ENCODE measurements at regions not wholly inside any gene's neighbourhood (a gene's known extent, or its start where the extent isn't known, plus 50 kb on each side); places are given as distances from the start of the nearest gene placed in this dataset.

- DNase-seq (ENCODE audit: low read depth, low spot score): no peak
- Histone ChIP-seq H3K27me3 (ENCODE audit: control insufficient read depth in 2 of 2, insufficient read depth in 2 of 2, low read length in 2 of 2) (no peaks in the 10 kb centered on the region), H3K9me3 (replicated peaks; ENCODE audit: control insufficient read depth, insufficient read depth, low read length) (no peaks in the 10 kb centered on the region), H3K4me1 (ENCODE audit: control insufficient read depth, extremely low read depth, insufficient read depth, low read length) (no peaks in the 10 kb centered on the region), H3K4me2 (ENCODE audit: insufficient read depth, low read length) (no peak overlapping the region), H3K9ac (replicated peaks; ENCODE audit: extremely low read depth, insufficient read depth, low read length) (no peak overlapping the region), H3K79me2 (ENCODE audit: control insufficient read depth, insufficient read depth, low read length) (no peaks in the 10 kb centered on the region), H3K9me1 (replicated peaks; ENCODE audit: control insufficient read depth, extremely low read depth, insufficient read depth, low read length) (no peaks in the 10 kb centered on the region), H3K36me3 (ENCODE audit: control insufficient read depth in 2 of 2, extremely low read depth in 1 of 2, insufficient read depth in 2 of 2, low read length in 2 of 2) (no peaks in the 10 kb centered on the region), H4K20me1 (replicated peaks; ENCODE audit: control insufficient read depth, extremely low read depth, insufficient read depth, low read length) (no peaks in the 10 kb centered on the region), H2AFZ (ENCODE audit: low read depth, low read length) (no peak overlapping the region), H3K27ac (ENCODE audit: insufficient read depth, low read depth, low read length) (no peak overlapping the region), H3K4me3 (replicated peaks in 1 of 3; ENCODE audit: insufficient read depth in 1 of 3, low read depth in 1 of 3, low read length in 3 of 3) (no peak overlapping the region)
- BruUV-seq (replicated peaks): no TSS peak
- ChIA-PET POLR2A (no interaction called here), CTCF (no interaction called here)
- intact Hi-C loops (cut with micrococcal nuclease) (no loop called here), dilution Hi-C loops (cut with MboI; ENCODE audit: extremely low pct_ligation_motif_present, low sequenced_read_pairs) (no loop called here)
- no peak for TF ChIP-seq JUN (IDR thresholded peaks at IDR 0.05; ENCODE audit: borderline replicate concordance, insufficient read depth, insufficient read length, low read depth)
- TF ChIP-seq GATA2 (IDR thresholded peaks at IDR 0.05; ENCODE audit: insufficient read depth, insufficient read length, low read depth, low read length): no peak
- TF ChIP-seq MYC (IDR thresholded peaks at IDR 0.05; ENCODE audit: low read depth, low read length): no peak
- no peak for TF ChIP-seq FOS (IDR thresholded peaks at IDR 0.05; ENCODE audit: borderline replicate concordance, insufficient read depth, low read length)
- TF ChIP-seq, protein P1, sequence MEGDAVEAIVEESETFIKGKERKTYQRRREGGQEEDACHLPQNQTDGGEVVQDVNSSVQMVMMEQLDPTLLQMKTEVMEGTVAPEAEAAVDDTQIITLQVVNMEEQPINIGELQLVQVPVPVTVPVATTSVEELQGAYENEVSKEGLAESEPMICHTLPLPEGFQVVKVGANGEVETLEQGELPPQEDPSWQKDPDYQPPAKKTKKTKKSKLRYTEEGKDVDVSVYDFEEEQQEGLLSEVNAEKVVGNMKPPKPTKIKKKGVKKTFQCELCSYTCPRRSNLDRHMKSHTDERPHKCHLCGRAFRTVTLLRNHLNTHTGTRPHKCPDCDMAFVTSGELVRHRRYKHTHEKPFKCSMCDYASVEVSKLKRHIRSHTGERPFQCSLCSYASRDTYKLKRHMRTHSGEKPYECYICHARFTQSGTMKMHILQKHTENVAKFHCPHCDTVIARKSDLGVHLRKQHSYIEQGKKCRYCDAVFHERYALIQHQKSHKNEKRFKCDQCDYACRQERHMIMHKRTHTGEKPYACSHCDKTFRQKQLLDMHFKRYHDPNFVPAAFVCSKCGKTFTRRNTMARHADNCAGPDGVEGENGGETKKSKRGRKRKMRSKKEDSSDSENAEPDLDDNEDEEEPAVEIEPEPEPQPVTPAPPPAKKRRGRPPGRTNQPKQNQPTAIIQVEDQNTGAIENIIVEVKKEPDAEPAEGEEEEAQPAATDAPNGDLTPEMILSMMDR (IDR thresholded peaks at IDR 0.05; ENCODE audit: extremely low read depth in 1 of 2, insufficient read depth in 1 of 2, low read depth in 1 of 2, low read length in 2 of 2): no peak
- TF ChIP-seq POLR2A (IDR thresholded peaks at IDR 0.05; ENCODE audit: low read depth, low read length): no peak
- FAIRE-seq: no peak
Observed at GRCh38 chr15:81812456-81812855, 233.4 kb downstream of the MEX3B start.

GRCh38 chr15:81811736-81812135 lies 234.1 kb downstream of the MEX3B start:
- no peak for TF ChIP-seq POLR2AphosphoS5 (IDR thresholded peaks at IDR 0.05; ENCODE audit: insufficient read depth, low read depth, low read length)
- TF ChIP-seq, protein P1 (IDR thresholded peaks at IDR 0.05; ENCODE audit: extremely low read depth in 1 of 2, insufficient read depth in 1 of 2, low read depth in 1 of 2, low read length in 2 of 2): no peak
- TF ChIP-seq EZH2 (IDR thresholded peaks at IDR 0.05; ENCODE audit: borderline replicate concordance, low read depth, low read length, severe bottlenecking): no peak
- ChIA-PET CTCF (no interaction called here), POLR2A (no interaction called here)
- Histone ChIP-seq H3K9ac (replicated peaks; ENCODE audit: extremely low read depth, insufficient read depth, low read length) (no peak overlapping the region), H3K27me3 (ENCODE audit: control insufficient read depth in 2 of 2, insufficient read depth in 2 of 2, low read length in 2 of 2) (no peaks in the 10 kb centered on the region), H3K36me3 (ENCODE audit: control insufficient read depth in 2 of 2, extremely low read depth in 1 of 2, insufficient read depth in 2 of 2, low read length in 2 of 2) (no peaks in the 10 kb centered on the region), H3K4me3 (replicated peaks in 1 of 3; ENCODE audit: insufficient read depth in 1 of 3, low read depth in 1 of 3, low read length in 3 of 3) (no peak overlapping the region), H3K4me1 (ENCODE audit: control insufficient read depth, extremely low read depth, insufficient read depth, low read length) (no peaks in the 10 kb centered on the region), H3K27ac (ENCODE audit: insufficient read depth, low read depth, low read length) (no peak overlapping the region), H4K20me1 (replicated peaks; ENCODE audit: control insufficient read depth, extremely low read depth, insufficient read depth, low read length) (no peaks in the 10 kb centered on the region), H3K9me1 (replicated peaks; ENCODE audit: control insufficient read depth, extremely low read depth, insufficient read depth, low read length) (no peaks in the 10 kb centered on the region), H3K4me2 (ENCODE audit: insufficient read depth, low read length) (no peak overlapping the region), H3K9me3 (replicated peaks; ENCODE audit: control insufficient read depth, insufficient read depth, low read length) (no peaks in the 10 kb centered on the region), H2AFZ (ENCODE audit: low read depth, low read length) (no peak overlapping the region), H3K79me2 (ENCODE audit: control insufficient read depth, insufficient read depth, low read length) (no peaks in the 10 kb centered on the region)
- FAIRE-seq (no peak), DNase-seq (ENCODE audit: low read depth, low spot score) (no peak)
- intact Hi-C loops (cut with micrococcal nuclease): no loop called here
- BruUV-seq (replicated peaks): no TSS peak
- dilution Hi-C loops (cut with MboI; ENCODE audit: extremely low pct_ligation_motif_present, low sequenced_read_pairs): no loop called here
